Lower leg skin (tissue), 4 donors: ENCODE measurements at regions not wholly inside any gene's neighbourhood (a gene's known extent, or its start where the extent isn't known, plus 50 kb on each side); places are given as distances from the start of the nearest gene placed in this dataset.
"Not testable (repeated sequence)": the region's sequence is repeated elsewhere in the genome, so short reads cannot be mapped to it uniquely, and the experiment has no call there.

Experiments used
- DNase-seq, 2 donors: peaks; one replicate each; pipeline ENCODE4 v3.0.0-alpha.2; 2019; ENCODE audit warnings: low spot score in 2 of 2
- H3K4me3 ChIP-seq: fragments of 200-600 bp; sonication (generic); 2 replicates; pipeline ENCODE4 v1.5.1; 2017; ENCODE audit warnings: mild to moderate bottlenecking, low read depth; ENCODE audit not compliant: poor library complexity, severe bottlenecking
- POLR2A ChIP-seq, 2 donors: fragments of 450-650 bp; IDR thresholded peaks; one replicate each; pipeline ENCODE4 v1.6.1; 2016 to 2017; ENCODE audit warnings: antibody characterized with exemption in 2 of 2, mild to moderate bottlenecking in 1 of 2, moderate library complexity in 1 of 2
- WGBS, 2 donors: methylation state at CpG; one replicate each; pipeline ENCODE4 v1.1.5; 2018; 5-methylcytosine and 5-hydroxymethylcytosine counted together
- intact Hi-C: fragments of 100-400 bp; cut with DNase I; formaldehyde crosslinking; loops from one replicate; pipeline ENCODE4 v1.15.0; 2023; ENCODE audit warnings: low total_unique reads
- TF ChIP-seq, protein P1 (sequence below), 3 donors: fragments of 450-650 bp; IDR thresholded peaks; one replicate each; pipeline ENCODE4 v1.5.1; 2016; ENCODE audit warnings: antibody characterized with exemption in 3 of 3, mild to moderate bottlenecking in 3 of 3, moderate library complexity in 2 of 3

DNA sequence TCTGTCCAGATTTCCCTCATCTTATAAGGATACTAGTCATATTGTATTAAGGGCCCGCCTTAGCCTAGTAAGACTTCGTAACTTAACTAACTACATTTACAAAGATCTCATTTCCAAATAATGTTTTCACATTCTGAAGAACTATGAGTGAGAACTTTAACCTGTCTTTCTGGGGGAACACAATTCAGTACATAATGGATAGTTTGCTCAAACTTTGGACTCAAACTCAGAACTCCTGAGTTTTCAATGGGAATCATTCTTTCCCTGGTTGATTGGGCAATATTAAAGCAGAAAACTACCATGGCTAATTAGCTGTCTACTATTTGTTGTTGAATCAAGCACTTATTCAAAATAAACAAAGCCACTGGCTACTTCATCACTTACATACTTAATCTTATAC is 522.9 kb downstream of the REEP3 start:
- no peak for DNase-seq
- H3K4me3 ChIP-seq, result no peak overlapping the region
- intact Hi-C loops, result no loop called here
- no peak for TF ChIP-seq POLR2A (IDR thresholded peaks at IDR 0.05)
- TF ChIP-seq, protein P1, sequence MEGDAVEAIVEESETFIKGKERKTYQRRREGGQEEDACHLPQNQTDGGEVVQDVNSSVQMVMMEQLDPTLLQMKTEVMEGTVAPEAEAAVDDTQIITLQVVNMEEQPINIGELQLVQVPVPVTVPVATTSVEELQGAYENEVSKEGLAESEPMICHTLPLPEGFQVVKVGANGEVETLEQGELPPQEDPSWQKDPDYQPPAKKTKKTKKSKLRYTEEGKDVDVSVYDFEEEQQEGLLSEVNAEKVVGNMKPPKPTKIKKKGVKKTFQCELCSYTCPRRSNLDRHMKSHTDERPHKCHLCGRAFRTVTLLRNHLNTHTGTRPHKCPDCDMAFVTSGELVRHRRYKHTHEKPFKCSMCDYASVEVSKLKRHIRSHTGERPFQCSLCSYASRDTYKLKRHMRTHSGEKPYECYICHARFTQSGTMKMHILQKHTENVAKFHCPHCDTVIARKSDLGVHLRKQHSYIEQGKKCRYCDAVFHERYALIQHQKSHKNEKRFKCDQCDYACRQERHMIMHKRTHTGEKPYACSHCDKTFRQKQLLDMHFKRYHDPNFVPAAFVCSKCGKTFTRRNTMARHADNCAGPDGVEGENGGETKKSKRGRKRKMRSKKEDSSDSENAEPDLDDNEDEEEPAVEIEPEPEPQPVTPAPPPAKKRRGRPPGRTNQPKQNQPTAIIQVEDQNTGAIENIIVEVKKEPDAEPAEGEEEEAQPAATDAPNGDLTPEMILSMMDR (IDR thresholded peaks at IDR 0.05), result no peak
- WGBS, 2 donors, result 94 to 100% methylated on average over 2 of the region's 2 CpGs

DNA sequence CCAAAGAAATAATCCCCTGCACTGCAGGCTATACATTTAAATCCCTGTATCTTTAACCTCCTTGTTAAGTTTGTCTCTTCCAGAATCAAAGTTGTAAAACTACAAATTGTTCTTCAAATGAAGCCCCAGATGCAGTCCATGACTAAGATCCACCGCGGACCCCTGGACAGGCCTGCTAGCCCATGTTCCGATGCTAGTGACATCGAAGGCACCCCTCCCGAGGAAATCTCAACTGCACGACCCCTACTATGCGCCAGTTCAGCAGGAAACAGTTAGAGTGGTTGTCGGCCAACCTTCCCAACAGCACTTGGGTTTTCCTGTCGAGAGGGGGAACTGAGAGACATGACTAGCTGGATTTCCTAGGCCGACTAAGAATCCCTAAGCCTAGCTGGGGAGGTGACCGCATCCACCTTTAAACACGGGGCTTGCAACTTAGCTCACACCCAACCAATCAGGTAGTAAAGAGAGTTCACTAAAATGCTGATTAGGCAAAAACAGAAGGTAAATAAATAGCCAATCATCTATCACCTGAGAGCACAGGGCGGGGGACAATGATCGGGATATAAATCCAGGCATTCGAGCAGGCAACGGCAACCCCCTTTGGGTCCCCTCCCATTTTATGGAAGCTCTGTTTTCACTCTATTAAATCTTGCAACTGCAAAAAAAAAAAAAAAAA is 523.9 kb downstream of the REEP3 start:
- H3K4me3 ChIP-seq, DNase-seq, intact Hi-C loops: not testable (repeated sequence)
- 84 to 88% methylated on average over 16 of the region's 16 CpGs for WGBS, 2 donors

DNA sequence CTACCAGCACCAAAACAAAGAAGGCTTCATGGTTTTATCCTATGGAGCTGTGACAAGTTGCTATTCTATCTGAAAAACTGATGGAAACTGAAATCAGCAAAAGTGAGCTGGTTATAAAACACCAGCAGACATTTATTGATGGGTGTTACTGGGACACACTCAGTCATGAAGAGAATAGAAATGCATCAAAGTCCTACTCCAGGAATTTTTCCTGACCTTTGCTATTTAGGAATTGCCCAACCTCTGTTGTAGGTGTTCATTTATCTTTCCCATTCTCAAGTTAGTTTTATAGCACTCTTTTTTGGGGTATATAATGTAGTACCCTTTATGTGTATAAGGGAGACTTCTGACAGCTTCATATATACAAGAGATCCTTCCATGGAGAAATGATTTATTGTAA is 533.2 kb downstream of the REEP3 start:
- intact Hi-C loops, result no loop called here
- TF ChIP-seq POLR2A (IDR thresholded peaks at IDR 0.05), result no peak
- TF ChIP-seq, protein P1 (IDR thresholded peaks at IDR 0.05), result no peak
- DNase-seq, result no peak
- H3K4me3 ChIP-seq, result no peak overlapping the region

DNA sequence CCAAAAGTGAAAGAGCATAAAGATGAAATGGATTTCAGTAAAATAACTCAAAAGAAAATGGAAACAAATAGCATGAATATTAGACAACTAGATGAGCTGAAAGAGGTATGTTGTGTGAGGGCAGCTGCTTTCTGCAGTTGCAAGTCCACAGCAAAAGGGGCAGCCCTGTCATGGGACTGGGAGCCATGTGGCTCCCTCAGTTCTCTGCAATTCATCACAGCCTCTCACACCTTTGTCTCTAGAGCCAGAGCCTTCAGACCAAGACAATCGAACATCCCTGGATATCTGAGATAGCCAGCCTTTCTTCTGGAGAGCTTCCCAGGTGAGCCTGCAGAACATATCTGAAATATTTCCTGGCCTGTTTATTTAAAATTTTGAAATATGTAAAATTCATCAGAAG is 538.7 kb downstream of the REEP3 start:
- intact Hi-C loops, result no loop called here
- WGBS, 2 donors, result 60 to 71% methylated on average over 1 of the region's 1 CpG

DNA sequence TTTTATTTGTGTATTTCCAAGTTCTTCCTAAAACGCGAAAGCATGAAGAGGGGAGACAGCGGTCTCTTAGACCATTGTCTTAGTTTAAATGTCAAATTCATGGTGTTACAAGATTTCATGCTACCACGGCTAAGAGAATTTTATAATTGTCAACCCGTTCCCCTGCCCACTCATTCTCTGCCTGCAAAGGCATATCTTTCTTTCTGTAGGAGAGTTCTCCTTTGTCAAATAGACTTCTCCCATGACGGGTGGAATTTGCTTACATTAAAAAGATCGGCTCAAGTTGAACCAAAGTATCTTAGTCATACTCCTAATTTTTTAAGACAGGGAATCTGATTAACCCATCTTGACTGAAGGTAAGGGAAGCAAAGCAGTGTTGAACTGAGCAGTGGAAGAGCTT is 539.2 kb downstream of the REEP3 start:
- WGBS, 2 donors, result 88 to 90% methylated on average over 7 of the region's 7 CpGs
- no peak overlapping the region for H3K4me3 ChIP-seq
- TF ChIP-seq POLR2A (IDR thresholded peaks at IDR 0.05), result no peak
- TF ChIP-seq, protein P1 (IDR thresholded peaks at IDR 0.05), result no peak
- DNase-seq, result no peak
- intact Hi-C loops, result no loop called here

More for the DNA sequence above, 538.7 kb downstream of the REEP3 start:
- H3K4me3 ChIP-seq, result no peak overlapping the region
- no peak for DNase-seq
- TF ChIP-seq, protein P1 (IDR thresholded peaks at IDR 0.05), result no peak
- no peak for TF ChIP-seq POLR2A (IDR thresholded peaks at IDR 0.05)

DNA sequence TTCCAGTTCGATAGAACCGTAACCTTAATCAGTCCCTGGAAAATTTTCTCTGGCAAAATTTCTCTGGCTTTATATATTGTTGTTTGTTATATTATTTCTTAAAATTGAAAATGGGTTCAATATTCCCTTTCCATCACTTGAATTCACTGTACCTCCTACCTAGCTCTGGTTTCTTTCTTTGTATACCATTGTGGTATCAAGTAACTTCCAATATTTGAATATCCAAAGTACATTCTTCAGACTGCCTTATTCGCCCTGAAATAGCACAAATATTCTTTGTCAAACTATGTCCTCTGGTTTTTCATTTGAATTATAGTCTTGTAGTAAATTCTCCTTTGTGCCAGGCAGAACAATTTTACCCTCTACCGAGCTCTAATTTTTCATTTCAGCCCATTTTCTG is 541.6 kb downstream of the REEP3 start:
- H3K4me3 ChIP-seq, result no peak overlapping the region
- intact Hi-C loops, result no loop called here
- TF ChIP-seq POLR2A (IDR thresholded peaks at IDR 0.05), result no peak
- TF ChIP-seq, protein P1 (IDR thresholded peaks at IDR 0.05), result no peak
- 54 to 59% methylated on average over 4 of the region's 4 CpGs for WGBS, 2 donors
- DNase-seq, result no peak
